Breast epithelium (tissue), 3 donors: ENCODE measurements at regions not wholly inside any gene's neighbourhood (a gene's known extent, or its start where the extent isn't known, plus 50 kb on each side); places are given as distances from the start of the nearest gene placed in this dataset.

Experiments used
- POLR2AphosphoS5 ChIP-seq, 3 donors: sonication (generic); formaldehyde crosslinking; IDR thresholded peaks; one replicate each; pipeline ENCODE4 v1.6.1; 2017; ENCODE audit warnings: antibody characterized with exemption in 3 of 3
- TF ChIP-seq, protein P1 (sequence below), 3 donors: fragments of 450-650 bp; IDR thresholded peaks; one replicate each; pipeline ENCODE4 v1.5.1; 2016 to 2017; ENCODE audit warnings: antibody characterized with exemption in 3 of 3, mild to moderate bottlenecking in 3 of 3, moderate library complexity in 3 of 3

DNA sequence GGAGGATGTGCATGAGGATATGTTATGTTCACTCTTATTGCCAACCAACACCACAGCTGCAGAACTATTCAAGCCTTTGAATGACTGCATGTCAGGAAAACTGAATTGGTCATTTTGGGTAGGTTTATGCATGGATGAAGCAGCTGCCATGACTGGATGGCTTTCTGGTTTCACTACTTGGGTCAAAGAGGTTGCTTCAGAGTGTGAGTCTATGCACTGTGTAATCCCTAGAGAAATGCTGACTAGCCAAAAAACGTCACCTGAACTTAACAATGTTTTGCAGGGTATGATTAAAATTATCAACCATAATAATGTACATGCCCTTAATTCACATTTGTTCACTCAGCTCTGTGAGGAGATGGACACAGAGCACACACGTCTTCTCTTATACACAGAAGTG is 206.7 kb upstream of the RBBP8 start:
- no peak for TF ChIP-seq POLR2AphosphoS5 (IDR thresholded peaks at IDR 0.05)
- TF ChIP-seq, protein P1, sequence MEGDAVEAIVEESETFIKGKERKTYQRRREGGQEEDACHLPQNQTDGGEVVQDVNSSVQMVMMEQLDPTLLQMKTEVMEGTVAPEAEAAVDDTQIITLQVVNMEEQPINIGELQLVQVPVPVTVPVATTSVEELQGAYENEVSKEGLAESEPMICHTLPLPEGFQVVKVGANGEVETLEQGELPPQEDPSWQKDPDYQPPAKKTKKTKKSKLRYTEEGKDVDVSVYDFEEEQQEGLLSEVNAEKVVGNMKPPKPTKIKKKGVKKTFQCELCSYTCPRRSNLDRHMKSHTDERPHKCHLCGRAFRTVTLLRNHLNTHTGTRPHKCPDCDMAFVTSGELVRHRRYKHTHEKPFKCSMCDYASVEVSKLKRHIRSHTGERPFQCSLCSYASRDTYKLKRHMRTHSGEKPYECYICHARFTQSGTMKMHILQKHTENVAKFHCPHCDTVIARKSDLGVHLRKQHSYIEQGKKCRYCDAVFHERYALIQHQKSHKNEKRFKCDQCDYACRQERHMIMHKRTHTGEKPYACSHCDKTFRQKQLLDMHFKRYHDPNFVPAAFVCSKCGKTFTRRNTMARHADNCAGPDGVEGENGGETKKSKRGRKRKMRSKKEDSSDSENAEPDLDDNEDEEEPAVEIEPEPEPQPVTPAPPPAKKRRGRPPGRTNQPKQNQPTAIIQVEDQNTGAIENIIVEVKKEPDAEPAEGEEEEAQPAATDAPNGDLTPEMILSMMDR (IDR thresholded peaks at IDR 0.05), result no peak
